GM12864 (cell line): ENCODE measurements at regions not wholly inside any gene's neighbourhood (a gene's known extent, or its start where the extent isn't known, plus 50 kb on each side); places are given as distances from the start of the nearest gene placed in this dataset.

ENCODE experiments used
- DNase-seq: peaks from one replicate; pipeline ENCODE4 v3.0.0-alpha.2; 2011; ENCODE audit warnings: low read depth
- H3K4me3 ChIP-seq: 2 replicates; pipeline ENCODE4 v1.5.1; 2011; ENCODE audit warnings: mild to moderate bottlenecking, low read depth, low read length, control low read depth
- CTCF ChIP-seq: IDR thresholded peaks from 2 replicates; pipeline ENCODE4 v1.5.1; 2011; ENCODE audit warnings: low read depth, mild to moderate bottlenecking, moderate library complexity, low read length, control low read depth, inconsistent platforms; ENCODE audit errors: missing control alignments

DNA sequence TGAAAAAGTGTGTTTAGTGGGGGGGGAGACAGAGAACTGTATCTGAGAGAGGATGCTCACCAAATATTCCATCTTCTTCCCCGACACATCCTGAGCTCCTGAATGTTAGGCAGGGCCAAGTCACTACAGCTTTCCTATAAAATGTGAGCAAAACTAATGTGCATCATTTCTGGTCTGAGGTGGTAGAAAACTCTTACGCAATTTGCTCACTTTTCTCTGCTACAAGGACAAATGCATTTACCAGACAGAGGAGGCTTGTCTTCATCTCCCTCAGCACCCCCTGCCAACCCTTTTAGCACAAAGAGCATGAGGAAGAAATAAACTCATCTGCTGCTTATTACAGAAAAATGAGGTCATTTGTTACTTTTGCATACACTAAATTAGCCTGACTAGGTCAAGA lies 554.0 kb downstream of the RNF144A start:
- no peak for DNase-seq
- H3K4me3 ChIP-seq: no peak overlapping the region
- no peak for TF ChIP-seq CTCF

GRCh38 chr2:7472465-7472864 lies 555.3 kb downstream of the RNF144A start:
- DNase-seq: no peak
- no peak for TF ChIP-seq CTCF
- no peak overlapping the region for H3K4me3 ChIP-seq

GRCh38 chr2:7473135-7473771 lies 556.0 kb downstream of the RNF144A start:
- no peak overlapping the region for H3K4me3 ChIP-seq
- TF ChIP-seq CTCF: no peak
- no peak for DNase-seq

DNA sequence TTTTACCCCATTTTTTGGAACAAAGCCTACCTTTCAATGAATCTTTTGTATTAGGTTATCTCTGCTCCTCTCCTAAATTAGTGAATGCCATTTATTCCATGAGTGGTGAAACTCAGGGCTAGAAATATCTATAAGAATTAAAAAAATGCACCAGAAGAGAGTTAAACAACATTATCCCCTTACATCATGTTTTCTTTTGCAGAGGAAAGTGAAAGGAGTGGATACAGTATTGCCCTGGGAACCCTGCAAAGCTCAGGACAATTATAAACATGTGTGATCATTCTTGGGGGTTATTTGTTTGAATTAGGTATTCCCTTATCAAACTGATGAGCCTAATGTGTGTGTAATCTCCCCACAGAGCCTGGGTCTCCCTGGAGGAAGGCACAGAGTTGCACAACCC lies 559.2 kb downstream of the RNF144A start:
- TF ChIP-seq CTCF: no peak
- no peak overlapping the region for H3K4me3 ChIP-seq
- no peak for DNase-seq

DNA sequence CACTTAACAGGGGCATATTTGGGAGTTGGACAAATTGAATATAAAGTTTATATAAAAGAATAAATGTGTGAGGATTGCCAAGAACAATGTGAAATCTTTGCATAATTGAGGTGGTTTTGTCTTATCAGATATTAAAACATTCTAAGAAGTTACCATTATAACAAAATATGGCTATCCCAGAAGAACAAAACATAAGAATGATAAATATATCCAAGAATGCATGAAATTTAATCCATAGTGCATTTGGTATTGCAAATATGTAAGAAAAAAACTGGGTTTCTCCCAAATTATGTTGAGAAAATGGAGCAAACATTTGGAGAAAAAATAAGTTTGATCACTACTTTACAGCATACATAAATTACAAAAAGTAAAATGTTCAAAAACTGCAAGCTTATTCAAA lies 562.4 kb downstream of the RNF144A start:
- no peak overlapping the region for H3K4me3 ChIP-seq
- no peak for TF ChIP-seq CTCF
- DNase-seq: no peak

DNA sequence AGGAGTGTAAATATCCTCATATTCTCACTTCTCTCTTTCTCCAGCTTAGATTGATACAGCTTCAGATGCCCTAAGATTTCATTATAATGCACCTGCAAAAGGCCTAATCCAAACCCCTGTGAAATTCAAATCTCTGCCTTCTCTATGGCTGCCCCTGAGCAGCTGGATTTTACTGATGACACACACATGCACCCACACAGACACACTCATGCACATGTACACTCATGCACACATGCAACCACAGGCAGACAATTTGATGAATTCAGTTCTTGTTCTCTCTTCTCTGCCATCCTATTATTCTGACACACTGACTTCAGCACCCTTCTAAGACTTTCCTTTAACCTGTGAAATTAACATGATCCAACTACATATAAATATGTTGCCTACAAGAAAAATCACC lies 563.2 kb downstream of the RNF144A start:
- DNase-seq: no peak
- TF ChIP-seq CTCF: no peak
- H3K4me3 ChIP-seq: no peak overlapping the region

DNA sequence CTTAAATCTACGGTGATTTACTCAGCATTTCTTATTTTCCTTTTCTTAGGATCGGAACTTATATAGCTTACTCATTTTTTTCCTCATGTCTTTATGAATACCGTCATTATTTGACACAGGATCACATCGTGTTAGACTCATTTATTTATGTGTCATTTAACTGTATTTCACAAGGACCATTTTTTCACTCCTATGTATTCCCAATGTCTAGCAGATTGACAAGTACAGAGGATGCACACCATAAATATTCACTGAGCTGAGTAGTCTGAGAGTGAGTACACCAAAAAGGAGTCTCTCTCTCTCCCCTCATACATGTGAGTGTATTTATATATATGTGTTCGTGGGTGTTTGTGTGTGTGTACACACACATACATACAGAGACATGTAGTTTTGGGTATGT lies 573.5 kb downstream of the RNF144A start:
- no peak for TF ChIP-seq CTCF
- no peak overlapping the region for H3K4me3 ChIP-seq

More for the DNA sequence above, 573.5 kb downstream of the RNF144A start:
- no peak for DNase-seq
